Fibroblast of lung (primary cell): ENCODE measurements at regions not wholly inside any gene's neighbourhood (a gene's known extent, or its start where the extent isn't known, plus 50 kb on each side); places are given as distances from the start of the nearest gene placed in this dataset.

Source experiments
- DNase-seq, 2 donors: peaks; one replicate each; pipeline versions ENCODE4 v3.0.0 to v3.0.0-alpha.2; 2010; ENCODE audit warnings: low read depth in 2 of 2
- H2AFZ ChIP-seq: 2 replicates; pipeline ENCODE4 v1.5.1; 2012; ENCODE audit warnings: low read length, control low read depth, inconsistent platforms
- H3K27ac ChIP-seq: 2 replicates; pipeline ENCODE4 v1.5.1; 2011; ENCODE audit warnings: low read length, control low read depth; ENCODE audit not compliant: insufficient read depth
- H3K27me3 ChIP-seq: 2 replicates; pipeline ENCODE4 v1.5.1; 2011; ENCODE audit warnings: mild to moderate bottlenecking, low read length; ENCODE audit not compliant: control insufficient read depth, insufficient read depth
- H3K36me3 ChIP-seq: 2 replicates; pipeline ENCODE4 v1.5.1; 2011; ENCODE audit warnings: low read length; ENCODE audit not compliant: control insufficient read depth, insufficient read depth
- H3K4me1 ChIP-seq: 2 replicates; pipeline ENCODE4 v1.5.1; 2011; ENCODE audit warnings: low read length; ENCODE audit not compliant: control insufficient read depth, insufficient read depth; ENCODE audit errors: extremely low read depth
- H3K4me2 ChIP-seq: 2 replicates; pipeline ENCODE4 v1.5.1; 2011; ENCODE audit warnings: low read length, control low read depth; ENCODE audit not compliant: insufficient read depth; ENCODE audit errors: extremely low read depth
- H3K4me3 ChIP-seq, 4 experiments: fragments of 200-600 bp in 1 of 4; sonication (generic) in 1 of 4; replicated peaks in 1 of 4; 2 replicates each; pipeline ENCODE4 v1.5.1; 2011 to 2016; ENCODE audit warnings: low read length in 4 of 4, low read depth in 3 of 4, mild to moderate bottlenecking in 3 of 4, control low read depth in 2 of 4, inconsistent platforms in 1 of 4, mixed read lengths in 1 of 4; ENCODE audit not compliant: insufficient read depth in 1 of 4; ENCODE audit errors: control extremely low read depth in 1 of 4
- H3K79me2 ChIP-seq: 2 replicates; pipeline ENCODE4 v1.5.1; 2012; ENCODE audit warnings: mild to moderate bottlenecking, low read length, inconsistent platforms; ENCODE audit not compliant: control insufficient read depth, insufficient read depth
- H3K9ac ChIP-seq: 2 replicates; pipeline ENCODE4 v1.5.1; 2011; ENCODE audit warnings: mild to moderate bottlenecking, low read length, control low read depth; ENCODE audit not compliant: insufficient read depth
- H3K9me3 ChIP-seq: 2 replicates; pipeline ENCODE4 v1.5.1; 2012; ENCODE audit warnings: low read depth, low read length; ENCODE audit not compliant: control insufficient read depth, insufficient read depth
- H4K20me1 ChIP-seq: 2 replicates; pipeline ENCODE4 v1.5.1; 2011; ENCODE audit warnings: low read length; ENCODE audit not compliant: control insufficient read depth, insufficient read depth; ENCODE audit errors: extremely low read depth
- EZH2 ChIP-seq: IDR thresholded peaks from 2 replicates; pipeline ENCODE4 v1.5.1; 2012; ENCODE audit warnings: low read length, control low read depth, mild to moderate bottlenecking; ENCODE audit errors: missing control alignments
- TF ChIP-seq, protein P1 (sequence below), 2 donors: IDR thresholded peaks in 1 of 2; conservative IDR thresholded peaks in 1 of 2; 1 replicate in 1 of 2; 2 replicates in 1 of 2; pipeline ENCODE4 v1.5.1; 2011 to 2012; ENCODE audit warnings: low read length in 2 of 2, control low read depth in 1 of 2, inconsistent platforms in 1 of 2, low read depth in 1 of 2, mild to moderate bottlenecking in 1 of 2

DNA sequence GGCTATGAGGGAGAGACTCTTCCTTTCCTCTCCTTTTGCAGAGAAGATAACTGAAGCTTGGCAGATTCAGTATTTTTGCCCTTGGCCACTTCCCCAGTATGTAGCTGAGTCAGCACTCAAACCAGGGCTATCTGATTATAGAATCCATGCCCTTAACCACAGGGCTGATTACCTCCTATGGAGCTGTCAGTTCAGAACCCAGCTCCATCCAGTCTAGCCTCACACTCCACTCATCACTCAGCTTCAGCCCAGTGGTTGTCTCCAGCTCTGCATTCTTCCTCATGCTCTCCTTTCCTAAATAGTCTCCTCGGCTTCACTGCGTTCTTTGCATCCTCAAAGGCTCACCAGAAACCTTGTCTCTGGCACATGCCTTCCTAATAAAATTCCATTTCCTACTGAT is 151.6 kb upstream of the BLID start:
- peak; percentile 60 to 87 for DNase-seq
- Histone ChIP-seq H3K79me2 (no peaks in the 10 kb centered on the region), H3K4me2 (no peak overlapping the region)

DNA sequence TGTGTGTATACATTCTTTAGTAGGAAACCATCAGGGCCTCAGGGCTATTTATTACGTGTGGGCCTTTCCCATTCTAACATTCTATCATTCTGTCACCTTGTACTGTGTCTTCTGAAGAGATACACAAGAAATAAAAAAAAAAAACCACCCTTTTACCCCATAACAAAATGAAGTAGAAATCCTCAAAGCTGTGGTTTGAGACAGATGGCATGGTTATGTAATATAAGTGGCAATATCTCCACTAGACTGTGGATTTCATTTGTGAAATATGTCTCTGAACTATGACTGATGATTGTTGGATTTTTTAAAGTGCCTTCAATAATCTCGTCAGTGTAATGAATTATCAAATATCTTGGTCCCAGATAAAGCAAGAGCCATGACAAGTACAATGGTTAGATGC is 150.0 kb upstream of the BLID start:
- Histone ChIP-seq H4K20me1 (no peaks in the 10 kb centered on the region), H3K4me1 (peaks cover 4% of the 10 kb centered on the region), H3K4me3 (no peak overlapping the region), H2AFZ (no peak overlapping the region), H3K36me3 (no peaks in the 10 kb centered on the region), H3K9me3 (no peaks in the 10 kb centered on the region), H3K27me3 (no peaks in the 10 kb centered on the region), H3K4me2 (no peak overlapping the region), H3K27ac (no peak overlapping the region), H3K79me2 (no peaks in the 10 kb centered on the region), H3K9ac (no peak overlapping the region)
- TF ChIP-seq EZH2 = no peak
- TF ChIP-seq, protein P1, sequence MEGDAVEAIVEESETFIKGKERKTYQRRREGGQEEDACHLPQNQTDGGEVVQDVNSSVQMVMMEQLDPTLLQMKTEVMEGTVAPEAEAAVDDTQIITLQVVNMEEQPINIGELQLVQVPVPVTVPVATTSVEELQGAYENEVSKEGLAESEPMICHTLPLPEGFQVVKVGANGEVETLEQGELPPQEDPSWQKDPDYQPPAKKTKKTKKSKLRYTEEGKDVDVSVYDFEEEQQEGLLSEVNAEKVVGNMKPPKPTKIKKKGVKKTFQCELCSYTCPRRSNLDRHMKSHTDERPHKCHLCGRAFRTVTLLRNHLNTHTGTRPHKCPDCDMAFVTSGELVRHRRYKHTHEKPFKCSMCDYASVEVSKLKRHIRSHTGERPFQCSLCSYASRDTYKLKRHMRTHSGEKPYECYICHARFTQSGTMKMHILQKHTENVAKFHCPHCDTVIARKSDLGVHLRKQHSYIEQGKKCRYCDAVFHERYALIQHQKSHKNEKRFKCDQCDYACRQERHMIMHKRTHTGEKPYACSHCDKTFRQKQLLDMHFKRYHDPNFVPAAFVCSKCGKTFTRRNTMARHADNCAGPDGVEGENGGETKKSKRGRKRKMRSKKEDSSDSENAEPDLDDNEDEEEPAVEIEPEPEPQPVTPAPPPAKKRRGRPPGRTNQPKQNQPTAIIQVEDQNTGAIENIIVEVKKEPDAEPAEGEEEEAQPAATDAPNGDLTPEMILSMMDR (conservative IDR thresholded peaks at IDR 0.05 in 1 of 2, IDR thresholded peaks at IDR 0.05 in 1 of 2; ENCODE audit: low read depth in 1 of 2, low read length in 2 of 2) = no peak
- no peak for DNase-seq

More for the DNA sequence above, 151.6 kb upstream of the BLID start:
- Histone ChIP-seq H3K9ac (no peak overlapping the region), H3K27me3 (no peaks in the 10 kb centered on the region), H3K4me1 (peaks cover 4% of the 10 kb centered on the region), H3K27ac (no peak overlapping the region), H3K36me3 (no peaks in the 10 kb centered on the region), H4K20me1 (no peaks in the 10 kb centered on the region), H3K9me3 (no peaks in the 10 kb centered on the region), H2AFZ (no peak overlapping the region), H3K4me3 (no peak overlapping the region)
- no peak for TF ChIP-seq EZH2
- TF ChIP-seq, protein P1 (conservative IDR thresholded peaks at IDR 0.05 in 1 of 2, IDR thresholded peaks at IDR 0.05 in 1 of 2; ENCODE audit: low read depth in 1 of 2, low read length in 2 of 2) = no peak

DNA sequence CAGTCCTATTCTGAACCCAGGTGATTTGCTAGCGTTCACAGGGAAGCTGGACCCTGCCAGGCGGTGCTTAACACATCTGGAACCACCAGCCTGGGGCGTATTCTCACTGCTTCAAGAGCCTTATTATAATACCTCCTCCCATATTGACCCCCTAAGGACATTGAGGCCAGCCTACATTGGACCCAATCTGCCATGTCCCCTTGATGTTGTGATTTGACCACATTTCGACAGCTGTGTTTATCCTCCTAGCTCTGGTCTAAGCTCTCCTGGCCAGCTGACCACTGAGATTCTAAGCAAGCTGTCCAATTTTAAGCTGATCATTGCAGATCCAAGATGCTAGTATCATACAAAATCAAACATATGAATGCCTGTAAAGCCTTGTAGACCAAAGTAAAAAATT is 148.1 kb upstream of the BLID start:
- no peak overlapping the region for H3K4me2 ChIP-seq
- no peak for DNase-seq
- H3K4me3 ChIP-seq = no peak overlapping the region
- no peaks in the 10 kb centered on the region for H3K79me2 ChIP-seq
- H2AFZ ChIP-seq = no peak overlapping the region
- no peak for TF ChIP-seq EZH2
- TF ChIP-seq, protein P1 (conservative IDR thresholded peaks at IDR 0.05 in 1 of 2, IDR thresholded peaks at IDR 0.05 in 1 of 2; ENCODE audit: low read depth in 1 of 2, low read length in 2 of 2) = no peak
- no peaks in the 10 kb centered on the region for H3K36me3 ChIP-seq
- H3K4me1 ChIP-seq = peaks cover 4% of the 10 kb centered on the region
- H3K9me3 ChIP-seq = no peaks in the 10 kb centered on the region
- H4K20me1 ChIP-seq = no peaks in the 10 kb centered on the region
- H3K9ac ChIP-seq = no peak overlapping the region
- H3K27me3 ChIP-seq = no peaks in the 10 kb centered on the region
- no peak overlapping the region for H3K27ac ChIP-seq
